Mucosa of gallbladder (tissue), 1 donor: ENCODE measurements at regions not wholly inside any gene's neighbourhood (a gene's known extent, or its start where the extent isn't known, plus 50 kb on each side); places are given as distances from the start of the nearest gene placed in this dataset.
"Not testable (repeated sequence)": the region's sequence is repeated elsewhere in the genome, so short reads cannot be mapped to it uniquely, and the experiment has no call there.

Experiments
- DNase-seq: peaks from one replicate; pipeline ENCODE4 v3.0.0-alpha.2; 2020; ENCODE audit warnings: low spot score
- donor health status: DM: no; HTN: no; CAD: no.

- peak; percentile 40 for DNase-seq
Measured at GRCh38 chr2:118388771-118389170, 300.5 kb downstream of the INSIG2 start.

- no peak for DNase-seq
Measured at GRCh38 chr2:118387509-118387908, 299.2 kb downstream of the INSIG2 start.

GRCh38 chr2:118386641-118387302, 298.5 kb downstream of the INSIG2 start:
- no peak for DNase-seq

GRCh38 chr2:118380915-118381653, 292.8 kb downstream of the INSIG2 start:
- no peak for DNase-seq

GRCh38 chr2:118375907-118376485, 287.7 kb downstream of the INSIG2 start:
- no peak for DNase-seq

- no peak for DNase-seq
Measured at GRCh38 chr2:118374974-118375755, 286.9 kb downstream of the INSIG2 start.

- DNase-seq: no peak
Measured at GRCh38 chr2:118372886-118373830, 284.9 kb downstream of the INSIG2 start.

GRCh38 chr2:118371515-118371914, 283.2 kb downstream of the INSIG2 start:
- peak; percentile 29 for DNase-seq

GRCh38 chr2:118369521-118369920, 281.2 kb downstream of the INSIG2 start:
- DNase-seq: not testable (repeated sequence)

- DNase-seq: no peak
Measured at GRCh38 chr2:118363604-118364003, 275.3 kb downstream of the INSIG2 start.

- no peak for DNase-seq
Measured at GRCh38 chr2:118356051-118356450, 267.8 kb downstream of the INSIG2 start.

GRCh38 chr2:118351796-118352195, 263.5 kb downstream of the INSIG2 start:
- DNase-seq: no peak

GRCh38 chr2:118350621-118351020, 262.4 kb downstream of the INSIG2 start:
- DNase-seq: no peak

- DNase-seq: no peak
Measured at GRCh38 chr2:118349365-118349764, 261.1 kb downstream of the INSIG2 start.

- no peak for DNase-seq
Measured at GRCh38 chr2:118348380-118349034, 260.2 kb downstream of the INSIG2 start.

GRCh38 chr2:118345465-118345864, 257.2 kb downstream of the INSIG2 start:
- DNase-seq: no peak

- DNase-seq: no peak
Measured at GRCh38 chr2:118340103-118340502, 251.8 kb downstream of the INSIG2 start.

- no peak for DNase-seq
Measured at GRCh38 chr2:118339386-118339785, 251.1 kb downstream of the INSIG2 start.

- DNase-seq: no peak
Measured at GRCh38 chr2:118333664-118334063, 245.4 kb downstream of the INSIG2 start.

GRCh38 chr2:118325321-118325955, 237.2 kb downstream of the INSIG2 start:
- no peak for DNase-seq
